GM10266 (cell line): ENCODE measurements at regions not wholly inside any gene's neighbourhood (a gene's known extent, or its start where the extent isn't known, plus 50 kb on each side); places are given as distances from the start of the nearest gene placed in this dataset.

Experiments
- DNase-seq: peaks from one replicate; pipeline ENCODE4 v3.0.0; 2012; ENCODE audit errors: extremely low spot score
- TF ChIP-seq, protein P1 (sequence below): IDR thresholded peaks from 2 replicates; pipeline ENCODE4 v1.5.1; 2012; ENCODE audit warnings: mild to moderate bottlenecking, low read depth; ENCODE audit not compliant: control insufficient read depth, insufficient read depth; ENCODE audit errors: missing control alignments

DNA sequence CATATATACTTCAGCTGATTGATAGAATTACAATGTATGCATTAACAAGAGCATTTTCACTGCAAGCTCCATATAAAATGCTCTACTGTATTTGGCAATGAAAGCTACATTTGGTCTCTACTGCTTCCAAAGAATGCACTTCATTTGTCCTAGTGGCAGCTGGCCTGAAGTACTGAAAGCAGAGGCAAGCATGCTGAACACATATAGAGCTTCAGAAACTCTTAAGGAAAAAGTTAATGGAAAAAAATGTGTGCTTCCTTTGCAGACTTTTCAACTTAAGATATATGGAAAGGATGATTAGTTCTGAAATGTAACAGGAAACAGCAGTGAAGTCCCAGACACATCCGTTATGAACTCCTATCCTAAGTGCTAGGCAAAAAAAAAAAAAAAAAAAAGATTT lies 537.1 kb upstream of the POM121L12 start:
- DNase-seq, result no peak
- TF ChIP-seq, protein P1, sequence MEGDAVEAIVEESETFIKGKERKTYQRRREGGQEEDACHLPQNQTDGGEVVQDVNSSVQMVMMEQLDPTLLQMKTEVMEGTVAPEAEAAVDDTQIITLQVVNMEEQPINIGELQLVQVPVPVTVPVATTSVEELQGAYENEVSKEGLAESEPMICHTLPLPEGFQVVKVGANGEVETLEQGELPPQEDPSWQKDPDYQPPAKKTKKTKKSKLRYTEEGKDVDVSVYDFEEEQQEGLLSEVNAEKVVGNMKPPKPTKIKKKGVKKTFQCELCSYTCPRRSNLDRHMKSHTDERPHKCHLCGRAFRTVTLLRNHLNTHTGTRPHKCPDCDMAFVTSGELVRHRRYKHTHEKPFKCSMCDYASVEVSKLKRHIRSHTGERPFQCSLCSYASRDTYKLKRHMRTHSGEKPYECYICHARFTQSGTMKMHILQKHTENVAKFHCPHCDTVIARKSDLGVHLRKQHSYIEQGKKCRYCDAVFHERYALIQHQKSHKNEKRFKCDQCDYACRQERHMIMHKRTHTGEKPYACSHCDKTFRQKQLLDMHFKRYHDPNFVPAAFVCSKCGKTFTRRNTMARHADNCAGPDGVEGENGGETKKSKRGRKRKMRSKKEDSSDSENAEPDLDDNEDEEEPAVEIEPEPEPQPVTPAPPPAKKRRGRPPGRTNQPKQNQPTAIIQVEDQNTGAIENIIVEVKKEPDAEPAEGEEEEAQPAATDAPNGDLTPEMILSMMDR, result no peak

DNA sequence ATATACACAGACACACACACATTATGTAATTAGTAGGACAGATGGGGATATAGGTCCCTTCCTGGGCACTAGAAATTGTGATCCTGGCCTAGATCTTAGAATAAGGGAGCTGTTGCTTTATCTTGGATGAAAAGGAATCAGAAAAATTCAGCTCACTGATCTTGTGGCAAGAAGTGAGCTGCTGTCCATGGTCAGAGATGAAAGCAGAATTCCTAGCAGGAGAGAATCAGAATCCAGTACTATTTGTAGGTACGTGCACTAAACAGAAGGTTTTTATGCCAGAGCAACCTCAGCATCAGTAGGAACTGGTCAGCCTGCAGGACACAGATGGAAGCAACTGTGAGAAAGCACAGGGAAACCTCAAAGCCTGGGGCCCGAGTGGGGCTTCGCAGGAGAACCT lies 549.2 kb upstream of the POM121L12 start:
- DNase-seq, result no peak
- TF ChIP-seq, protein P1, result no peak

- no peak for DNase-seq
- TF ChIP-seq, protein P1, result no peak
Measured at GRCh38 chr7:52482076-52482475, 553.4 kb upstream of the POM121L12 start.

- no peak for DNase-seq
- TF ChIP-seq, protein P1, result no peak
Measured at GRCh38 chr7:52481571-52481970, 553.9 kb upstream of the POM121L12 start.

GRCh38 chr7:52479990-52480389 lies 555.4 kb upstream of the POM121L12 start:
- TF ChIP-seq, protein P1, result no peak
- DNase-seq, result no peak

- DNase-seq, result no peak
- TF ChIP-seq, protein P1, result no peak
Measured at GRCh38 chr7:52475001-52475582, 560.3 kb upstream of the POM121L12 start.

GRCh38 chr7:52473756-52474155 lies 561.7 kb upstream of the POM121L12 start:
- TF ChIP-seq, protein P1, result no peak
- DNase-seq, result no peak
